Occipital lobe (tissue), 1 donor: ENCODE measurements at regions not wholly inside any gene's neighbourhood (a gene's known extent, or its start where the extent isn't known, plus 50 kb on each side); places are given as distances from the start of the nearest gene placed in this dataset.
A peak's percentile ranks its signal among the peaks of the same experiment; 100 is the strongest.
"Not testable (repeated sequence)": the region's sequence is repeated elsewhere in the genome, so short reads cannot be mapped to it uniquely, and the experiment has no call there.

Experiments
- DNase-seq: peaks from one replicate; lab custom pipeline; 2025; lab: John Stamatoyannopoulos, UW

DNA sequence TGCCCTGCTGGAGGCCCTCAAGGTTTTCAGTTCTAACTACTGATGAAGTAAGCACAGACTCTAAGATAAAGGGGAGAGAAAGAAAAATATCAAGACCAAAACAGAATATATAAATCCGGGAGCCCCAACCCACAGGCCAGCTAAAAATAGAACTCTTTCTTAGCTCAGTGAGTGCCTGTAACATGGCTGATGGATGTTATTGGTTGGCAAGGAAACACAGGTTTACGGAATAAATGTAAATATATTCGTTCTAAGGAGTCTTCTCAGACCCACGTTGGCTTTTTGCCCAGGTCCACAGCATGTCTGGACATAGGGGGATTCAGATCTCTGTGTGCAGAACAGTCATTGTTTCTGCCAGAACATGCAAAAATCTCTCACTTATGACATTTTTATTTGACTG, 139.0 kb upstream of the SERPINE2 start:
- no peak for DNase-seq

GRCh38 chr2:224175538-224175937, 136.5 kb upstream of the SERPINE2 start:
- no peak for DNase-seq

- DNase-seq: no peak
Observed at GRCh38 chr2:224174990-224175389, 135.9 kb upstream of the SERPINE2 start.

- no peak for DNase-seq
Observed at GRCh38 chr2:224174521-224174920, 135.4 kb upstream of the SERPINE2 start.

- no peak for DNase-seq
Observed at GRCh38 chr2:224173933-224174332, 134.8 kb upstream of the SERPINE2 start.

- DNase-seq: no peak
Observed at GRCh38 chr2:224173210-224173609, 134.1 kb upstream of the SERPINE2 start.

DNA sequence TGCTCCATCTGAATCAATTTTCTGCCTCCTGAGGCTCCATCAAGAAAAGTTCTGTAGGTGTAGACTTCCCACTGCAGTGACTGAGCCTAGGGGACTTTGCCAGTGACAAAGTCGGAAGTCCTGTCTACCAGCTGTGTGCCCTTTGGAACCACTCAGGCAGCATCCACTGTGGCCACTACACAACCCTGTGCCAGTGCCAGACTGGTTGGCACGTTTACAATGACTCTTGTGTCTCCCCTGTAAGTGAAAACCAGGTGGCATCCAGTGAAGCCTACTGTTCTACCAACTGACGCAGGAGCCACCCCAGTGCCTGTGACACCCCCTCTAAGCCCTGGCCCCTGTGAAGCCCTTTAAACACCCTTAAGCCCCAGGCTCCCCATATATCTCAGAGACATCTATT, 132.1 kb upstream of the SERPINE2 start:
- DNase-seq: peak; percentile 3

DNA sequence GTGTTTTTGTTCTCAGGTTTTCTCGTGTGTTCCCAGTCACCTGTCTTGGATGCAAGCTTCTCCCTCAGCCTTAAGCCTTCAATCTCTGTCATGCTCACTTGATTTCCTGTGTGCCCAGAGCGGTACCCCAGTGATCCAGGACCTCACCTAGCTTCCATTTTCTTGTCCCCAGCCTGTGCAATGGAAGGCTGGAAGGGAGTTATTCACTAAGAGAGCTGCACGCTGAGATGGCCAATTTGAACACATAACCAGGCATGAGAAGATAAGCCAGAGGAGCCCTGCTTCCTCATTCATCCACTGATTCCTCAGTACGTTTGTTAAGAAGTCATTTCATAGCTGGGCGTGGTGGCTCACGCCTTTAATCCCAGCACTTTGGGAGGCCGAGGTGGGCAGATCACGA, 130.8 kb upstream of the SERPINE2 start:
- no peak for DNase-seq

DNA sequence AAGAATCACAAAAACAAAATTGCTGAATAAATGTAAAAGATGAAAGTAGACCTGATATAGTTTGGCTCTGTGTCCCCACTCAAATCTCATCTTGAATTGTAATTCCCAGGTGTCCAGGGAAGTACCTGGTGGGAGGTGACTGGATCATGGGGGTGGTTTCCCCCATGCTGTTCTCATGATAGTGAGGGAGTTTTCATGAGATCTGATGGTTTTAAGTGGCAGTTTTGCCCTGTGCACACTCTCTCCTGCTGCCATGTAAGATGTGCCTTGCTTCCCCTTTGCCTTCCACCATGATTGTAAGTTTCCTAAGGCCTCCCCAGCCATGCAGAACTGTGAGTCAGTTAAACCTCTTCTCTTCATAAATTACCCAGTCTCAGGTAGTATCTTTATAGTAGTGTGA, 128.7 kb upstream of the SERPINE2 start:
- DNase-seq: not testable (repeated sequence)

GRCh38 chr2:224166654-224167053, 127.6 kb upstream of the SERPINE2 start:
- no peak for DNase-seq

- no peak for DNase-seq
Observed at GRCh38 chr2:224165901-224166319, 126.8 kb upstream of the SERPINE2 start.

GRCh38 chr2:224163566-224164307, 124.7 kb upstream of the SERPINE2 start:
- DNase-seq: no peak

DNA sequence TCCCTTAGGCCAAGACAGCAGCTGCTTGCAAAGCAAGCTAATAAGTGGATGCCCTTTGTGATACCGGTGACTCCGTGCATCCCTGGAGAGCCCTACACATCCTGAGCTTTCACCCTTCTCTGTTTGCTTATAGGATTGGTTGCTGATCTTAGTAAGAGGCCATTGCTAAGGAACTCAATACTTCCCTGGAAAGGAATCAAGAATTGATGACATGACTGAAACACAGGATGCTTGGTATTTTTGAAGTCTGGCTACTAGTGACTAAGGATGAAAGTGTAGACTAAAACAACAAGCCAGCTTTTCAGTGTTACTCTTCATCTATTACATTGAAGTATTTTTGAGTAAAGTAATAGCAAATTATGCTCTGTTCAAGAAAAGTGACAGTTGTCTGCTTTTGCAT, 123.0 kb upstream of the SERPINE2 start:
- no peak for DNase-seq

- DNase-seq: no peak
Observed at GRCh38 chr2:224161712-224162111, 122.6 kb upstream of the SERPINE2 start.

DNA sequence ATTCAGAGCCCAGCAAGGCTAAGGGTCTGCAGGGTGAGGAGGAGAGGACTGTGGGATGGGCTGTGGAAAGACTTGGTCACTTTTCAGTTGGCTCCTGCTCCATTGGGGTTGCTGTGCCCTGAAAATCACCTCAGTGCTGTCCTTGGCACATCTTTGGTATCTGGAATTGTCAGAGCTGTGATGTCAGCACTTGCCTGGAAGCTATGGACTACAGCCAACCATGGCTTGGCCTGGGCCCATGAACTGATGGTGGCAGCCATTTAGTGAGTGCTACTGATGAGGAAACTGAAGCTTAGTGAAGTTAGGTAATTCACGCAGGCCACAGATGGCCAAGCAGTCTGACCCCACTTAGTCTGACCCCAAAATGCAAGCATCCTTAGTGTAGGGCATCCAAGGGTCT, 121.8 kb upstream of the SERPINE2 start:
- DNase-seq: no peak

- DNase-seq: no peak
Observed at GRCh38 chr2:224159345-224159928, 120.4 kb upstream of the SERPINE2 start.

- DNase-seq: no peak
Observed at GRCh38 chr2:224158831-224159230, 119.7 kb upstream of the SERPINE2 start.

DNA sequence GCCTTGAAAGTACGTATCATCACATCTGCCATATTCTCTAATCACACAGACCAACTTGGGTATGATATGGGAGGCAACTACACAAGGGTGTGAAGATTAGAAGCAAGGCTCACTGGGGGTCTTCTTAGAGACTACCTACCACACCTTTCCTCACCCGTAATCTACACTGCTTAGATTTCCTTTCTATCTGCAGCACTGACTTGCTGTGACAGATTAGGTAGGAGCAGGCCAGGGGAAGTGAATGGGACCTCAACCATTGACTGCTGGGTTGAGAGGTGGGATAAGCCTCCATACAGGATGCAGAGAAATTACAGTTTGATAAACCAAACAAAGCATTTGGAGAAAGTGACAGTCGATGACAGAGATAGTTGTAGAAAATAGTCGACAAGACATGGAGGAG, 119.0 kb upstream of the SERPINE2 start:
- no peak for DNase-seq

- DNase-seq: no peak
Observed at GRCh38 chr2:224157655-224158054, 118.6 kb upstream of the SERPINE2 start.

GRCh38 chr2:224156436-224156835, 117.3 kb upstream of the SERPINE2 start:
- peak; percentile 1 for DNase-seq

GRCh38 chr2:224155896-224156295, 116.8 kb upstream of the SERPINE2 start:
- DNase-seq: no peak

DNA sequence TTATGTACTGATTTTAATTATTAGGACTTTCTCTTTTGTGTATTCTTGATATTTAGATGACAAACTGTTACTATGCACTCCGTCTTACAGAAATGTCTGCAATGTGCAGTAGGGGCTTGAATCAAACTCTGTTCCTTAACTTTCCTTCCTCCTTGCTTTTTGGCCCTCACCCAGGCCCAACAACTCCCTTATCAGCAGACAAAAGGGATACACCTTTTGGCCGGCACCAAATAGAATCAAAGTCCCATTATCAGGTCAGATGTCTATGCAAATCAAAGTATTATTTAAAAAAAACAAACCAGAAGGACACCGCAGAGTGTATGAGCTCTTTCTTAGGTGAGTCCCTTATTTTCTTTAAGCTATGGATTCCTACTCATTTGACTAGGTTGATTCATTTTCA, 116.3 kb upstream of the SERPINE2 start:
- DNase-seq: no peak

DNA sequence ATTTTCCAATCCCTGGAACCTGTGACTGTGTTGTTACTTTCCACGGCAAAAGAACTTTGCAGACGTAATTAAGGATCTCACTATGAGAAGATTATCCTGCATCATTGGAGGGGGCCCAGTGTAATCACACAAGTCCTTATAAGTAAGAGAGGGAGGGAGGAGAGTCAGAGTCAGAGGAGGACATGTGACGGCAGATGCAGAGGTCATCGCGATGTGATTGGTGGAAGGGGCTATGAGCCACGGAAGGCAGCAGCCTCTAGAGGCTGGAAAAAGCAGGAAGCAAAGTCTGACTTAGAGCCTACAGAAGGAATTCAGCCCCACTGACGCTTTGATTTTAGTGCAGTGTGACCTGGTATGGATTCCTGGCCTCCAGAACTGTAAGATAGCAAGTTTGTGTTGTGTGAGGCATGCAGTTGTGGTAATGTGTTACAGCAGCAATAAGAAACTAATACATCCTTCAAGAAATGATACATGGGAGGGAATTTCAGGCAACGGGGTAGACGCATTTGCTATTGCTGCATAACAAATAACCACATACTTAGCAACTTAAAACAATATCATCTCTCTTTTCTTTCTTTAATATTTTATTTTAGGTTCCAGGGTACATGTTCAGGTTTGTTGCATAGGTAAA, 112.7 kb upstream of the SERPINE2 start:
- DNase-seq: no peak
